RPMI7951 (cell line): ENCODE measurements at regions not wholly inside any gene's neighbourhood (a gene's known extent, or its start where the extent isn't known, plus 50 kb on each side); places are given as distances from the start of the nearest gene placed in this dataset.

Experiments
- DNase-seq: peaks from one replicate; pipeline ENCODE4 v3.0.0-alpha.2; 2012; ENCODE audit warnings: low read depth

- DNase-seq = no peak
These were observed 56.4 kb downstream of the CRYGS start for GRCh38 chr3:186487819-186488218.

DNA sequence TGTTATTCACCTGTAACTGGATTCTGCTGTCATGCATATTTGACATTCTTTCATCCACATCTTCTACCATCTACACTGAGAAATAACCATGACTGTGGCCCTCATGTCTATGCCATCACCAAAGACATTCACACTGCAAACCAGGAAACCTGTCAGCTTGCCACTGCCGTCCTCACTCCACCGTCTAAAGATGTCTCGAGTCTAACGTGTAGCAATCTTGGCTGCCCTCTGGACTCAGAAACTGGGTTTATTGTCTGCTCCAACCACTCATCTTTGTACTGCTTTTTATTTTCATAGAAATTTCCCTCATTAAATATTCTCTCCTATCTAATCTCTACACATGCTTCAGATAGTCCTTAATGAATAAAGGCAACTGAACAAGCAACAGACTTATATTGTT is 57.1 kb downstream of the CRYGS start:
- DNase-seq = no peak

DNA sequence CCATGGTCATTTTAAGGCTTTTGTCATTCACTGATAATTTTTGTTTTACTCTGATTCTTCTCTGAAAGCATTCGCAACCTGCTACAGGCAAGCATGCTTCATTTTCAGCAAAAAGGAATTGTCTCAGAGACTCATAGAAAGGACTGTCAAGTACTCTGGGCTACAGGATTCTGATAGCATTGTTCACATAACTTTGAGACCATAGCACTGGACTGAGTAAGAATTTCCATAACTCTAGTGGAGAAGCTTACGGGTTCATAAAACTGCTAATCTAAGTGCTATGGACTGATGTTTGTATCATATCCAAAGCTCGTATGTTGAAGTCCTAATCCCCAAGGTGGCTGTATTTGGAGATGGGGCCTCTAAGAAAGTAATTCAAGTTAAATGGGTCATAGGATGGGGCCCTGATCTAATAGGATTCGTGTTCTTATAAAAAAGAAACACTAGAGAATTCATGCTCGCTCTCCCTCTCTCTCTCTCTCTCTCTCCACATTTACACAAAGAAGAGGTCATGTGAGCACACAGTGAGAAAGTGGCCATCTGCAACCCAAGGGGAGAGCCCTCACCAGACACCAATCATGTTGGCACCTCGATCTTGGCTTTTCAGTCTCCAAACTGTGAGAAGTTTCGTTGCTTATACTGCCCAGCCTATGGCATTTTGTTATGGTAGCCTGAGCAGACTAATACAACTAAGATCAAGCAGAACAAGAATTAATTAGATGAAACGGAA is 60.4 kb downstream of the CRYGS start:
- no peak for DNase-seq

DNA sequence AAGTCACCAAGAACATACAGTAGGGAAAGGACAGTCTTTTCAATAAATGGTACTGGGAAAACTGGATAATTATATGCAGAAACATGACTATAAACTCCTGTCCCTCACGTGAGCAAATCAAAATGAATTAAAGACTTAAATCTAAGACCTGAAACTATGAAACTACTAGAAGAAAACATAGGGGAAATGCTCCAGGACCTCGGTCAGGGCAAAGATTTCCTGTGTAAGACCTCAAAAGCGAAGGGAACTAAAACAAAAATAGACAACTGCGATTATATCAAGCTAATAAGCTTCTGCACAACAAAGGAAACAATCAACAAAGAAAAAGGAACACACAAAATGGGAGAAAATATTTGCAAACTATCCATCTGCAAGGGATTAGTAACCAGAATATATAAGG is 62.7 kb downstream of the CRYGS start:
- DNase-seq = no peak

GRCh38 chr3:186477876-186478275 is 66.3 kb downstream of the CRYGS start:
- DNase-seq = no peak

- DNase-seq = no peak
These were observed 67.1 kb downstream of the CRYGS start for GRCh38 chr3:186477033-186477432.

DNA sequence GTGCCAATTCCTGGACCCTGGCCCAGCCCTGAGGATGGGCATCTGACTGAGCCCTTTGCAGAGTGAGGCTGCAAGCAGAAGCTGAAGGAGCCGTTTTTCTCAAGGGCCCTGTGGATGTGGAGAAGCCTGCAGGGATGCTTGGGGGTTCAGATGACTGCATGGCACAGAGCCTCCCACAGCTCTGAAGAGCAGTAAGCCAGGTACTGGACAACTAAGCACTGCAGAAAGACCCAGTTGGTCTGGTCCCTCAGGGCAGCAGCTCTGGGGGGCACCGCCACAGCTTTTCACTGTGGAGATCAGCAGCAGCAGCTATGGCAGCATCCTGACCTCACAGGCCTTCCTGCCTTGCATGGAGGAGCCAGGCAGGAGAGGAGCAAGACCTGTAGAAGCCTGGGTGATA is 67.6 kb downstream of the CRYGS start:
- no peak for DNase-seq

DNA sequence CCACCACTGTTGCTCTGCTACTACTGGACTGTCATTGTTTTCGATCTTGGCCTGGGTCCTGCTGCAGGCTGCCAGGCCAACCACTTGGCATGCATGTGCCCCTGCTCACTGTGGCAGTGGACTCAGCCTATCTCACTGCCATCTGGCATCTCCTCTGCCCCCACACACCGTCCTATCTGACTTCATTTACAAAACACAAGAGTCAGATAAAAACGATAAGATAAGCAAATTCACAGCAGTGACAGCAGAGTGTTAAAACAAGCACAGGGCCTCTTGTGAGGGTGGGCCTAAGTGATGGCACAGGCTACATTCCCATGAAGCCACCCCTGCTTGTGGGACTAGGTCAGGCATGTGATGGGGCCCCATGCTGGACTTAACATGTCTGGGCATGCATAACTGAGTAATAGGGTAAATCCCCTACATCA is 68.1 kb downstream of the CRYGS start:
- DNase-seq = no peak

GRCh38 chr3:186473166-186473565 is 71.0 kb downstream of the CRYGS start:
- no peak for DNase-seq

- DNase-seq = peak; percentile 21
These were observed 71.6 kb downstream of the CRYGS start for GRCh38 chr3:186472456-186473008.

GRCh38 chr3:186471771-186472170 is 72.4 kb downstream of the CRYGS start:
- DNase-seq = no peak

DNA sequence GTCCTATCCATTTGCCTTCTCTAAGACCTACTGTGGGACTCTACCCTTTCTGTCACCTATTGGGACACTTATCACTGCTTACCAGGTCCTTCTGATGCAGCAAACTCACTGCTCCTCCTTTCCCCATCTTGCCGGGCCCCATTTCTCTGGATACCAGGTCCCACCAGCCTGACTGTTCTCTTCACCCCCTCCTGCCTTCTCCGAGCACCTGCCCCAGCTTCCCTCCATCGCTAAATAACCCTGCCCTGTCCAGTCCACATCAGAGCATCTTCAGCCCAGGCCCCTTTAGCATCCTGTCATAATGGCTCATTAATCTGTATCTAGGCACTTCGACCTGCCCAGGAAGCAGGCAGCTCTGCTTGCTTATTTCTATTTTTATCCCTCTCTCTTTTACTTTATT is 74.7 kb downstream of the CRYGS start:
- no peak for DNase-seq

GRCh38 chr3:186467969-186468368 is 76.2 kb downstream of the CRYGS start:
- no peak for DNase-seq

- no peak for DNase-seq
These were observed 77.7 kb downstream of the CRYGS start for GRCh38 chr3:186466391-186466974.

GRCh38 chr3:186465508-186465907 is 78.7 kb downstream of the CRYGS start:
- DNase-seq = no peak

- no peak for DNase-seq
These were observed 79.6 kb downstream of the CRYGS start for GRCh38 chr3:186464424-186465093.

DNA sequence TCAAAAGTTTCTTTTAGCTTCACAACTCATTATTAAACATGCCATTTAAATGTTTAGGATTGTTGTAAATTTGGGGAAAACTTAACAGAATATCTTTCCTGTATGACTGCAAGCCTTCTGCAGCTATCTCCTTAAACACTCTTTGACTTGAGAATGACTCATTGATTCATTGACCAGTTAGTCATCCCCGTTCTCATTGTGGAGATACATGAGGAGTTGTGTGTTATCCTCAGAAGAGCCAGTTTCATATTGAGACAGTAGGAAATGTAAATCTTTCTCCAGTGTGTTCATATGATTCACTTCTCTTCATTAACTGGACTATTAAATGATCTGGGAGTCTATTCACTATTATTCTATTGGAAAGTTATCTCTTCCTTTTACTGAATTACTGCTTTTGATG is 83.0 kb downstream of the CRYGS start:
- peak; percentile 56 for DNase-seq

GRCh38 chr3:186459108-186459467 is 85.1 kb downstream of the CRYGS start:
- no peak for DNase-seq

DNA sequence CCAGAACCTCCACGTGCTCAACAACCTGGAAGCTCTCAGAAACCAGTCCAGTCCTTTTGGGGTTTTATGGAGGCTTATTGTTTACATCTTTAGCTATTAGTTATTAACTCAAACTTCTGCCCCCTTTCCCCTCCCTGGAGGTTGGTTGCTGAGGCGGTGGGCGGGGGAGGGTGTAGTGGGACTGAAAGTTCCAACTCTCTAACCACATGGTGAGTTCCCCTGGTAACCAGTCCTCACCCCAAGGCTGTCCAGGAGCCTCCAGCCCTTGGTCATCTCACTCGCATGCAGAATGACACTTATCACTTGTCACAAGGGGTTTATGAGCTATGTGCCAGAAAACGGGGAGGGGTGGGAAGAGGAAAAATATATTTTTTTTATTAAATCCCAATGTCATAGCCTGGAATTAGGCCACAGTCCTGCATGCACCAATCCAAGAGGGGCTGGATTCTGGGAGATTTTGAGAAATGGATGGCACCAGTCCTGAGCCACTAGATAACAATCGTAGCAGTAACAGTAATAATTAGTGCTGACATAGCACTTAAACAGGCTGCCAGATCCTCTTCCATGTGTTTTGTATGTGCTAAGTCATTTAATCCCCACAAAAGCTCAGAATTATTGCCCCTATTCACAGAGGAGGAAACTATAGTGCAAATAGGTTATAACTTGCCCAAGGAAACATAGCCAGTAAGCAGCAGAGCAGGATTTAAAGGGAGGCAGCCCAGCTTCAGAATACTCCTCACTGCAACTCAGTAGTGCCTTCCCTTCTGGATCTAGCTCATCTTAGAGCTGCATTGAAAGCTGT is 85.7 kb downstream of the CRYGS start:
- DNase-seq = no peak

GRCh38 chr3:186457236-186457635 is 86.9 kb downstream of the CRYGS start:
- no peak for DNase-seq

DNA sequence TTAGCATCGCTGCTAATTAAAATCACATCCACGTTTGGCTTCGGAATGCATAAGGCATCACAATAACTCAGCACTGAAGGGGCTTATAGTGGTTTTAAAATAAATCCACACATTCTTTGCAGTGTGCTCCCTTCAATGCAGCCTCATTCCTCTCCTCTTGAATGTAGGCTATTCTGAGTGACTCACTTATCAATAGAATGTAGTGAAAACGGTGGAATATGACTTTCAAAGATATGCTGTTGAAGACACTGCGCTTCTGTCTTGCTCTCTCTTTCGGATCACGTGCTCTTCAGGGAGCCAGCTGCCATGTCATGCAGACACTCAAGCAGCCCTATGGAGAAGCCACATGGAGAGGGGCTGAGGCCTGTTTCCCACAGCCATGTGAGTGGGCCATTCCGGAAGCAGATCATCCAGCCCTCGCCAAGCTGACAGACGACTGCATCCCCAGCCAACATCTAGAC is 87.4 kb downstream of the CRYGS start:
- DNase-seq = no peak
